KMS-11 (cell line): ENCODE measurements at regions not wholly inside any gene's neighbourhood (a gene's known extent, or its start where the extent isn't known, plus 50 kb on each side); places are given as distances from the start of the nearest gene placed in this dataset.

Experiments used
- H2AFZ ChIP-seq: fragments of 200-600 bp; sonication (generic); 2 replicates; pipeline ENCODE4 v1.6.1; 2016; ENCODE audit warnings: antibody characterized with exemption, mixed run types, low read depth
- H3K27ac ChIP-seq: fragments of 200-600 bp; sonication (generic); 2 replicates; pipeline ENCODE4 v1.6.1; 2016; ENCODE audit warnings: mild to moderate bottlenecking, mixed run types
- H3K27me3 ChIP-seq: fragments of 200-600 bp; sonication (generic); 2 replicates; pipeline ENCODE4 v1.6.1; 2017; ENCODE audit warnings: mild to moderate bottlenecking, low read depth, mixed run types, moderate library complexity; ENCODE audit not compliant: insufficient read depth
- H3K36me3 ChIP-seq: fragments of 200-600 bp; sonication (generic); 2 replicates; pipeline ENCODE4 v1.6.1; 2017; ENCODE audit warnings: mild to moderate bottlenecking, mixed run types; ENCODE audit not compliant: insufficient read depth
- H3K4me1 ChIP-seq: fragments of 200-600 bp; sonication (generic); 2 replicates; pipeline ENCODE4 v1.6.1; 2016; ENCODE audit warnings: mild to moderate bottlenecking, low read depth, mixed run types; ENCODE audit not compliant: poor library complexity, severe bottlenecking
- H3K4me2 ChIP-seq: fragments of 200-600 bp; sonication (generic); 2 replicates; pipeline ENCODE4 v1.7.0; 2016; ENCODE audit warnings: mild to moderate bottlenecking, mixed run types
- H3K4me3 ChIP-seq: fragments of 200-600 bp; sonication (generic); IDR thresholded peaks from 2 replicates; pipeline ENCODE4 v1.6.1; 2017; ENCODE audit warnings: low read depth, low read length, mixed read lengths; ENCODE audit not compliant: insufficient read depth
- H3K79me2 ChIP-seq: fragments of 200-600 bp; sonication (generic); 2 replicates; pipeline ENCODE4 v1.6.1; 2016; ENCODE audit warnings: low read depth, mixed run types; ENCODE audit not compliant: insufficient read depth
- H3K9ac ChIP-seq: fragments of 200-600 bp; sonication (generic); 2 replicates; pipeline ENCODE4 v1.6.1; 2016; ENCODE audit warnings: mild to moderate bottlenecking, mixed run types
- H4K20me1 ChIP-seq: fragments of 200-600 bp; sonication (generic); 2 replicates; pipeline ENCODE4 v1.6.1; 2016; ENCODE audit warnings: mild to moderate bottlenecking, mixed run types; ENCODE audit not compliant: insufficient read depth
- CTCF ChIP-seq: fragments of 200-600 bp; sonication (generic); conservative IDR thresholded peaks from 2 replicates; pipeline ENCODE4 v1.6.1; 2017; ENCODE audit warnings: low read depth, mild to moderate bottlenecking, antibody characterized with exemption, low read length, moderate library complexity, mixed read lengths

GRCh38 chr18:1865869-1866268, 705.4 kb downstream of the METTL4 start:
- Histone ChIP-seq H2AFZ (no peak overlapping the region), H3K4me3 (no peak overlapping the region), H3K4me1 (peaks cover under 1% of the 10 kb centered on the region), H4K20me1 (no peaks in the 10 kb centered on the region), H3K27me3 (no peaks in the 10 kb centered on the region), H3K4me2 (no peak overlapping the region), H3K79me2 (no peaks in the 10 kb centered on the region), H3K9ac (no peak overlapping the region), H3K27ac (no peak overlapping the region), H3K36me3 (no peaks in the 10 kb centered on the region)
- TF ChIP-seq CTCF: no peak

- Histone ChIP-seq H3K4me3 (no peak overlapping the region), H3K79me2 (no peaks in the 10 kb centered on the region), H3K4me2 (no peak overlapping the region), H3K36me3 (peaks cover 3% of the 10 kb centered on the region; the same call in 1 of the 2 replicates), H3K9ac (no peak overlapping the region), H3K27ac (no peak overlapping the region), H2AFZ (no peak overlapping the region), H3K4me1 (peaks cover 8% of the 10 kb centered on the region), H4K20me1 (no peaks in the 10 kb centered on the region), H3K27me3 (no peaks in the 10 kb centered on the region)
- TF ChIP-seq CTCF: no peak
Measured at GRCh38 chr18:1872274-1872673, 699.0 kb downstream of the METTL4 start.

DNA sequence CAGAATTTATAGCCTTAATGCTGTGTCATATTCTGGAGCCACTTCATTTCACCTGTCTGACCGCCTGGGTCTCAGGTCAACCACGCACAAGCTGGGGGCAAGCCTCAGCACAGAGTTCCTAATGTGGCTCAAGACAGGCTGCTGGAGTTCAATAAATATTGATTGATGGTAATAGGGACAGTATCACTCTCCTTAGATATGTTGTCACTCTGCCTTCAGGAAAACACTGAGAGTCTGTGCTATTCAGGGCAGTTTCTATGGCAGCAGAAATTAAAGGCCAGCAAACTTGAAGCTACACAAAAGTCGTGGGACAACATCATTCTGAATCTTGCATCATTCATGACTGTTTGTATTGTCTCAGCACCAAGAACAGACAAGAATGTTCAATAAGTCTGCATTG, 696.1 kb downstream of the METTL4 start:
- TF ChIP-seq CTCF: no peak
- H3K4me1 ChIP-seq: peaks cover 8% of the 10 kb centered on the region
- no peak overlapping the region for H3K27ac ChIP-seq
- H4K20me1 ChIP-seq: no peaks in the 10 kb centered on the region
- no peak overlapping the region for H3K4me2 ChIP-seq
- no peak overlapping the region for H3K9ac ChIP-seq
- H3K36me3 ChIP-seq: peaks cover 3% of the 10 kb centered on the region; the same call in 1 of the 2 replicates
- no peaks in the 10 kb centered on the region for H3K27me3 ChIP-seq
- no peak overlapping the region for H2AFZ ChIP-seq
- H3K4me3 ChIP-seq: no peak overlapping the region
- H3K79me2 ChIP-seq: no peaks in the 10 kb centered on the region

- Histone ChIP-seq H4K20me1 (no peaks in the 10 kb centered on the region), H3K4me1 (no peaks in the 10 kb centered on the region), H3K36me3 (no peaks in the 10 kb centered on the region), H3K4me3 (no peak overlapping the region), H3K4me2 (no peak overlapping the region), H3K9ac (no peak overlapping the region), H3K27me3 (no peaks in the 10 kb centered on the region), H3K27ac (no peak overlapping the region), H2AFZ (no peak overlapping the region), H3K79me2 (no peaks in the 10 kb centered on the region)
- TF ChIP-seq CTCF: no peak
Measured at GRCh38 chr18:1884623-1885022, 686.7 kb downstream of the METTL4 start.
